HepG2 (cell line): ENCODE measurements at regions not wholly inside any gene's neighbourhood (a gene's known extent, or its start where the extent isn't known, plus 50 kb on each side); places are given as distances from the start of the nearest gene placed in this dataset.
"Not testable (repeated sequence)": the region's sequence is repeated elsewhere in the genome, so short reads cannot be mapped to it uniquely, and the experiment has no call there.

Experiments
- ATAC-seq: fragments of 200-7000 bp; cut with Tn5 transposase; 3 replicates; pipeline ENCODE4 v1.9.1; 2020; ENCODE audit warnings: mild to moderate bottlenecking, moderate library complexity
- BruUV-seq: library from RNA; stranded (reverse); fragments of 400-500 nt; replicated peaks from 2 replicates; lab custom pipeline; 2021; lab: Mats Ljungman, UMichigan
- CTCF ChIA-PET: fragments of 300-600 bp; formaldehyde crosslinking; extraction: SDS; loops from one replicate; lab custom pipeline; 2021; ENCODE audit warnings: low total read pairs, inconsistent platforms, low intra/inter-chr PET ratio; lab: Yijun Ruan, JAX
- POLR2A ChIA-PET: fragments of 350-600 bp; sonication (Branson Sonifier 250); formaldehyde crosslinking; loops from one replicate; lab custom pipeline; 2020; ENCODE audit warnings: antibody characterized with exemption, inconsistent platforms; lab: Yijun Ruan, JAX
- DNase-seq: peaks from one replicate; pipeline ENCODE4 v3.0.0-alpha.2; 2015; ENCODE audit warnings: low spot score
- FAIRE-seq: peaks from 3 replicates; lab custom pipeline; 2011; peaks lifted over from hg19 to GRCh38; lab: Jason Lieb, UNC
- H2AFZ ChIP-seq: one replicate; pipeline ENCODE4 v1.6.1; 2011; ENCODE audit warnings: low read length, inconsistent platforms
- H3K27ac ChIP-seq: fragments of 300-600 bp; 3 replicates; pipeline ENCODE4 v1.8.0; 2011; ENCODE audit warnings: mixed run types, mild to moderate bottlenecking, mixed read lengths, low read length, inconsistent platforms; ENCODE audit not compliant: insufficient read depth; ENCODE audit errors: extremely low read length
- H3K27me3 ChIP-seq, 2 experiments: fragments of 200-600 bp in 1 of 2; 2 replicates in 1 of 2; 3 replicates in 1 of 2; pipeline versions ENCODE4 v1.6.0 to v1.8.0; 2011; ENCODE audit warnings: low read length in 2 of 2, mild to moderate bottlenecking in 2 of 2, moderate library complexity in 2 of 2, inconsistent platforms in 1 of 2; ENCODE audit not compliant: insufficient read depth in 2 of 2, control insufficient read depth in 1 of 2
- H3K36me3 ChIP-seq, 2 experiments: fragments of 200-600 bp in 1 of 2; replicated peaks in 1 of 2; 2 replicates in 1 of 2; 3 replicates in 1 of 2; pipeline versions ENCODE4 v1.5.1 to v1.8.0; 2011; ENCODE audit warnings: low read length in 2 of 2, inconsistent platforms in 1 of 2; ENCODE audit not compliant: insufficient read depth in 2 of 2, control insufficient read depth in 1 of 2
- H3K4me1 ChIP-seq: 2 replicates; pipeline ENCODE4 v1.5.1; 2012; ENCODE audit warnings: low read length, inconsistent platforms; ENCODE audit not compliant: insufficient read depth
- H3K4me2 ChIP-seq: 2 replicates; pipeline ENCODE4 v1.6.0; 2011; ENCODE audit warnings: low read depth, low read length, inconsistent platforms
- H3K4me3 ChIP-seq, 3 experiments: fragments of 200-600 bp in 1 of 3; sonication (generic), shearing (Covaris generic) in 1 of 3; replicated peaks in 1 of 3; 2 replicates each; pipeline ENCODE4 v1.5.1; 2011 to 2016; ENCODE audit warnings: low read length in 3 of 3, inconsistent platforms in 2 of 3, low read depth in 2 of 3, mild to moderate bottlenecking in 2 of 3, control low read depth in 1 of 3, mixed read lengths in 1 of 3; ENCODE audit not compliant: insufficient read depth in 1 of 3
- H3K79me2 ChIP-seq: one replicate; pipeline ENCODE4 v1.6.1; 2011; ENCODE audit warnings: low read length, inconsistent platforms; ENCODE audit not compliant: insufficient read depth
- H3K9ac ChIP-seq: 2 replicates; pipeline ENCODE4 v1.6.0; 2011; ENCODE audit warnings: mild to moderate bottlenecking, low read depth, low read length, inconsistent platforms; ENCODE audit not compliant: insufficient read depth
- H3K9me3 ChIP-seq: 2 replicates; pipeline ENCODE4 v1.5.1; 2012; ENCODE audit warnings: mild to moderate bottlenecking, low read length
- H4K20me1 ChIP-seq: 2 replicates; pipeline ENCODE4 v1.6.0; 2011; ENCODE audit warnings: inconsistent platforms, mild to moderate bottlenecking, low read length, moderate library complexity; ENCODE audit not compliant: insufficient read depth
- GATAD2A ChIP-seq: IDR thresholded peaks from 2 replicates; pipeline ENCODE4 v1.6.1; 2016
- GLI4 ChIP-seq: sonication (generic); formaldehyde crosslinking; IDR thresholded peaks from 2 replicates; pipeline ENCODE4 v1.5.1; 2020; ENCODE audit warnings: missing genetic modification reagents, mild to moderate bottlenecking, moderate library complexity, borderline replicate concordance
- HOXA3 ChIP-seq: sonication (generic); formaldehyde crosslinking; IDR thresholded peaks from 2 replicates; pipeline ENCODE4 v1.5.0; 2020; ENCODE audit warnings: missing genetic modification reagents
- KAT8 ChIP-seq: IDR thresholded peaks from 2 replicates; pipeline ENCODE4 v1.6.1; 2016; ENCODE audit warnings: missing genetic modification reagents, missing compliant biosample characterization
- MXD1 ChIP-seq: sonication (generic); formaldehyde crosslinking; IDR thresholded peaks from 2 replicates; pipeline ENCODE4 v1.4.0; 2020; ENCODE audit warnings: mild to moderate bottlenecking, missing genetic modification reagents
- NFKBIZ ChIP-seq: IDR thresholded peaks from 2 replicates; pipeline ENCODE4 v1.6.1; 2018; ENCODE audit warnings: missing genetic modification reagents, missing compliant biosample characterization
- NKX3-1 ChIP-seq: sonication (generic); formaldehyde crosslinking; IDR thresholded peaks from 2 replicates; pipeline ENCODE4 v1.5.0; 2020; ENCODE audit warnings: missing genetic modification reagents
- ZHX1 ChIP-seq: sonication (generic); formaldehyde crosslinking; IDR thresholded peaks from 2 replicates; pipeline ENCODE4 v1.8.1; 2022; ENCODE audit warnings: low read depth, mild to moderate bottlenecking, missing genetic modification reagents
- ZMYM2 ChIP-seq: sonication (generic); formaldehyde crosslinking; IDR thresholded peaks from 2 replicates; pipeline ENCODE4 v1.8.0; 2022; ENCODE audit warnings: mild to moderate bottlenecking, missing genetic modification reagents
- ZNF18 ChIP-seq: sonication (generic); formaldehyde crosslinking; IDR thresholded peaks from 2 replicates; pipeline ENCODE4 v1.8.0; 2022; ENCODE audit warnings: mild to moderate bottlenecking, missing genetic modification reagents; ENCODE audit not compliant: insufficient replicate concordance
- ZNF256 ChIP-seq: sonication (generic); formaldehyde crosslinking; conservative IDR thresholded peaks from 2 replicates; pipeline ENCODE4 v1.4.0; 2020; ENCODE audit warnings: missing genetic modification reagents
- ZNF274 ChIP-seq: sonication (generic); formaldehyde crosslinking; IDR thresholded peaks from 2 replicates; pipeline ENCODE4 v1.5.1; 2020; ENCODE audit warnings: mild to moderate bottlenecking, missing genetic modification reagents
- ZNF335 ChIP-seq: sonication (generic); formaldehyde crosslinking; IDR thresholded peaks from 2 replicates; pipeline ENCODE4 v1.4.0; 2020; ENCODE audit warnings: missing genetic modification reagents
- WGBS: methylation state at CpG from one replicate; pipeline ENCODE4 v1.1.6; 2017; ENCODE audit warnings: low lambda C conversion rate; 5-methylcytosine and 5-hydroxymethylcytosine counted together
- in situ Hi-C: cut with HindIII; loops from 2 replicates; pipeline ENCODE4 v1.10.0; 2017; ENCODE audit warnings: low pct_unique_long_range_greater_than_20kb; ENCODE audit not compliant: extremely low pct_ligation_motif_present
- intact Hi-C: fragments of 100-400 bp; cut with micrococcal nuclease; formaldehyde crosslinking; loops from one replicate; pipeline ENCODE4 v1.10.0; 2022; ENCODE audit not compliant: unreplicated experiment
- TF ChIP-seq, protein P1 (sequence below): sonication (generic); formaldehyde crosslinking; IDR thresholded peaks from 2 replicates; pipeline ENCODE4 v1.4.0; 2020; ENCODE audit warnings: missing genetic modification reagents

GRCh38 chr1:83332308-83332707 lies 666.6 kb downstream of the TTLL7 start:
- H3K36me3 ChIP-seq, CTCF ChIA-PET, in situ Hi-C loops, intact Hi-C loops, H3K4me1 ChIP-seq, POLR2A ChIA-PET, H3K9ac ChIP-seq, H4K20me1 ChIP-seq, FAIRE-seq, ATAC-seq, H3K4me3 ChIP-seq, H2AFZ ChIP-seq, BruUV-seq, DNase-seq, H3K27me3 ChIP-seq, H3K27ac ChIP-seq, H3K4me2 ChIP-seq, H3K79me2 ChIP-seq: not testable (repeated sequence)
- peaks cover 32% of the 10 kb centered on the region; the same call in 1 of the 2 replicates for H3K9me3 ChIP-seq
- no CpG with 5 or more reads among the region's 1 CpG for WGBS

DNA sequence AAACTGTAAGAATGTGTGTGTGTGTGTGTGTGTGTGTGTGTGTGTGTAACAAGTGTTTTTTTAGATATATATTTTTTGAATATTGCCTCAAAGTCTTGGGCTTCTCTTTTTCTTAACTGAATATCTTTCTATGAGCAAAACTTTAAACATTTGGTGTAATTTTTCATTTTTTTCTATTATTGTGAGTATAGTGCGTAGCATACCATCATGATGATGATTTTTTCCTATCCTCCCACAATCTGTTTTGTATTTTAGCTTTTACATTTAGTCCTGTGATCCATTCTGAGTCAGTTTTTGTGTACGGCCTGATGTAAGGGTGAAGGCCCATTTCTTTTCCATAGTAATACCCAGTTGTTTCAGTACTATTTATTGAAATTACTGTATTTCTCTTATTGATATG lies 680.6 kb downstream of the TTLL7 start:
- CTCF ChIA-PET: no interaction called here
- WGBS: 50% methylated on average over 2 of the region's 2 CpGs
- Histone ChIP-seq H3K4me1 (no peaks in the 10 kb centered on the region), H3K36me3 (no peaks in the 10 kb centered on the region), H3K27me3 (no peaks in the 10 kb centered on the region), H3K4me2 (no peak overlapping the region), H4K20me1 (no peaks in the 10 kb centered on the region), H3K9ac (no peak overlapping the region), H2AFZ (no peak overlapping the region), H3K27ac (no peak overlapping the region), H3K79me2 (no peaks in the 10 kb centered on the region), H3K4me3 (no peak overlapping the region), H3K9me3 (peaks cover 20% of the 10 kb centered on the region)
- in situ Hi-C loops: no loop called here
- POLR2A ChIA-PET: no interaction called here
- no peak for DNase-seq
- no peak for ATAC-seq
- intact Hi-C loops: no loop called here
- BruUV-seq: no TSS peak
- FAIRE-seq: no peak
- TF ChIP-seq, protein P1, sequence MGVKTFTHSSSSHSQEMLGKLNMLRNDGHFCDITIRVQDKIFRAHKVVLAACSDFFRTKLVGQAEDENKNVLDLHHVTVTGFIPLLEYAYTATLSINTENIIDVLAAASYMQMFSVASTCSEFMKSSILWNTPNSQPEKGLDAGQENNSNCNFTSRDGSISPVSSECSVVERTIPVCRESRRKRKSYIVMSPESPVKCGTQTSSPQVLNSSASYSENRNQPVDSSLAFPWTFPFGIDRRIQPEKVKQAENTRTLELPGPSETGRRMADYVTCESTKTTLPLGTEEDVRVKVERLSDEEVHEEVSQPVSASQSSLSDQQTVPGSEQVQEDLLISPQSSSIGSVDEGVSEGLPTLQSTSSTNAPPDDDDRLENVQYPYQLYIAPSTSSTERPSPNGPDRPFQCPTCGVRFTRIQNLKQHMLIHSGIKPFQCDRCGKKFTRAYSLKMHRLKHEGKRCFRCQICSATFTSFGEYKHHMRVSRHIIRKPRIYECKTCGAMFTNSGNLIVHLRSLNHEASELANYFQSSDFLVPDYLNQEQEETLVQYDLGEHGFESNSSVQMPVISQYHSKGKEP (CRISPR knock-in tag): no peak
- TF ChIP-seq ZNF274 (CRISPR knock-in tag) (no peak), ZNF18 (CRISPR knock-in tag) (no peak), NFKBIZ (no peak), KAT8 (no peak), ZNF335 (no peak), ZHX1 (no peak), GLI4 (CRISPR knock-in tag) (no peak), HOXA3 (CRISPR knock-in tag) (no peak), GATAD2A (CRISPR knock-in tag) (no peak), NKX3-1 (no peak), ZMYM2 (CRISPR knock-in tag) (no peak), ZNF256 (CRISPR knock-in tag) (no peak), MXD1 (CRISPR knock-in tag) (no peak)
